ENCODE measurements at regions not wholly inside any gene's neighbourhood (a gene's known extent, or its start where the extent isn't known, plus 50 kb on each side); places are given as distances from the start of the nearest gene placed in this dataset.

DNA sequence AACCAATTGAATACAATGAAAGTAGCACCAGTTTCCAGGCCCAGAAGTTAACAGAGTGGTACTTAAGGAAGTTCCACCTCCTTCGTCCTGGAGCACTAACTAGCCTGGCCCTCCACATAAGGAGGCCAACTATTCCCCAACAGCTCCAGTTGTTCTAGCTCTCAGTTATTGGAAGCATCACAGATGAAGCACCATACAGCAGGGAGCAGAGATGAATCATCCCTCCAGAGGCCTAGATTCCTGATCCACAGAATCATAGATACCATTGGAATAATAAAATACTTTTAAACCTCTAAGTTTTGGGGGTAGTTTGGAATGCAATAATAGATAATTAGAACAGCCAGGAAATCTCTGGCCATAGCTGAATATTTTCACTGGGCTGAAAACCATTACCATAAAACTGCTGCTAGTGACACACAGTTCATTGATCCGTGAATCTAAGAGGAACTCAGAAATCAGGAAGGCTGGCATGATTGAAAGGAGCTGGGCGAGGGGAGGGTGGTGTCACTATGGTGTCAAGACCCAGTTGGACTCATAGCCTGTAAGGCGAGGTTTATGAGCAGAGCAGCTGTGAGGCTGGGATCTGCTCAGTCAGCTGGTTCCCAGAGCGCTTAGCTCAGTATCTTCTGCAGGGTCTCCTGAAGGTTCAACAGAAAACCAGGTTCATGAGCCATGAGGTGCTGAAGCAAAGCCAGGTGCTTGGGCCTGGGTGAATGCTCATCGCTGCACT is 371.4 kb upstream of the TMTC1 start:
- intact Hi-C loops (cut with micrococcal nuclease) = no loop called here
- TF ChIP-seq, protein P1, sequence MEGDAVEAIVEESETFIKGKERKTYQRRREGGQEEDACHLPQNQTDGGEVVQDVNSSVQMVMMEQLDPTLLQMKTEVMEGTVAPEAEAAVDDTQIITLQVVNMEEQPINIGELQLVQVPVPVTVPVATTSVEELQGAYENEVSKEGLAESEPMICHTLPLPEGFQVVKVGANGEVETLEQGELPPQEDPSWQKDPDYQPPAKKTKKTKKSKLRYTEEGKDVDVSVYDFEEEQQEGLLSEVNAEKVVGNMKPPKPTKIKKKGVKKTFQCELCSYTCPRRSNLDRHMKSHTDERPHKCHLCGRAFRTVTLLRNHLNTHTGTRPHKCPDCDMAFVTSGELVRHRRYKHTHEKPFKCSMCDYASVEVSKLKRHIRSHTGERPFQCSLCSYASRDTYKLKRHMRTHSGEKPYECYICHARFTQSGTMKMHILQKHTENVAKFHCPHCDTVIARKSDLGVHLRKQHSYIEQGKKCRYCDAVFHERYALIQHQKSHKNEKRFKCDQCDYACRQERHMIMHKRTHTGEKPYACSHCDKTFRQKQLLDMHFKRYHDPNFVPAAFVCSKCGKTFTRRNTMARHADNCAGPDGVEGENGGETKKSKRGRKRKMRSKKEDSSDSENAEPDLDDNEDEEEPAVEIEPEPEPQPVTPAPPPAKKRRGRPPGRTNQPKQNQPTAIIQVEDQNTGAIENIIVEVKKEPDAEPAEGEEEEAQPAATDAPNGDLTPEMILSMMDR (IDR thresholded peaks at IDR 0.05) = no peak

DNA sequence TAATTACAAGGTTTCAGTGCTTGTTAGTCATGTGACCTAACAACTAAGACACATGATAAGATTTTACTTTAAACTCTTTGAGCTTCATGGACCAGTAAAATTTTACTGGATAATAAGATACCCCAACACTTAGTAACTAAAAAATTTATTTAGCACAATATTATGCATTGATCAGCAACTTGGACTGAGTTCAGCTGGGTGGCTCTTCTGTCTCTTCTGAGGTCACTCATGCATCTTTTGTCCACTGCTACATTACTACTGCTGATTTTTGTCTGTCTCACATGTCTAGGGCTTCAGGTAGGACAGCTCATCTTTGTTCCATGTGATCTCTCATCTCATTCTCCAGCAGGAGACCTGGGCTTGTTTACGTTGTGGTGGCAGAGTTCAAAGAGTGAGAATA is 370.2 kb upstream of the TMTC1 start:
- Mint-ChIP-seq H3K27me3 (ENCODE audit: low read depth in 2 of 2) (no peaks in the 10 kb centered on the region), H3K4me3 (no peak overlapping the region), H3K27ac (no peak overlapping the region), H3K4me1 (no peaks in the 10 kb centered on the region), H3K9me3 (peaks cover 4% of the 10 kb centered on the region in 2 donors), H3K36me3 (no peaks in the 10 kb centered on the region)
- DNase-seq = no peak
- Histone ChIP-seq H3K4me1 (ENCODE audit: control insufficient read depth, insufficient read depth, low read length) (no peaks in the 10 kb centered on the region), H3K27ac (ENCODE audit: low read length) (no peak overlapping the region), H3K9me3 (ENCODE audit: control insufficient read depth, insufficient read depth, low read length) (peaks cover 2% of the 10 kb centered on the region), H3K4me3 (ENCODE audit: low read length) (no peak overlapping the region), H3K27me3 (ENCODE audit: control insufficient read depth, insufficient read depth, low read length) (no peaks in the 10 kb centered on the region), H3K36me3 (ENCODE audit: control insufficient read depth, insufficient read depth, low read length) (no peaks in the 10 kb centered on the region)
- intact Hi-C loops (cut with micrococcal nuclease) = no loop called here
- TF ChIP-seq, protein P1 (IDR thresholded peaks at IDR 0.05) = no peak
- no peak for ATAC-seq
- WGBS (ENCODE audit: insufficient coverage) = no CpG with 5 or more reads among the region's 1 CpG

More for the DNA sequence above, 371.4 kb upstream of the TMTC1 start:
- Histone ChIP-seq H3K27me3 (ENCODE audit: control insufficient read depth, insufficient read depth, low read length) (no peaks in the 10 kb centered on the region), H3K9me3 (ENCODE audit: control insufficient read depth, insufficient read depth, low read length) (no peaks in the 10 kb centered on the region), H3K4me1 (ENCODE audit: control insufficient read depth, insufficient read depth, low read length) (no peaks in the 10 kb centered on the region), H3K36me3 (ENCODE audit: control insufficient read depth, insufficient read depth, low read length) (no peaks in the 10 kb centered on the region), H3K27ac (ENCODE audit: low read length) (no peak overlapping the region), H3K4me3 (ENCODE audit: low read length) (no peak overlapping the region)
- H3K27ac Mint-ChIP-seq = no peak overlapping the region
- H3K4me1 Mint-ChIP-seq = no peaks in the 10 kb centered on the region
- H3K9me3 Mint-ChIP-seq = peaks cover 4 to 6% of the 10 kb centered on the region in 2 donors
- ATAC-seq (no peak), DNase-seq (no peak)
- WGBS (ENCODE audit: insufficient coverage) = 82% methylated on average over 6 of the region's 6 CpGs
- H3K36me3 Mint-ChIP-seq = no peaks in the 10 kb centered on the region
- no peaks in the 10 kb centered on the region for H3K27me3 Mint-ChIP-seq (ENCODE audit: low read depth in 2 of 2)
- H3K4me3 Mint-ChIP-seq = no peak overlapping the region

DNA sequence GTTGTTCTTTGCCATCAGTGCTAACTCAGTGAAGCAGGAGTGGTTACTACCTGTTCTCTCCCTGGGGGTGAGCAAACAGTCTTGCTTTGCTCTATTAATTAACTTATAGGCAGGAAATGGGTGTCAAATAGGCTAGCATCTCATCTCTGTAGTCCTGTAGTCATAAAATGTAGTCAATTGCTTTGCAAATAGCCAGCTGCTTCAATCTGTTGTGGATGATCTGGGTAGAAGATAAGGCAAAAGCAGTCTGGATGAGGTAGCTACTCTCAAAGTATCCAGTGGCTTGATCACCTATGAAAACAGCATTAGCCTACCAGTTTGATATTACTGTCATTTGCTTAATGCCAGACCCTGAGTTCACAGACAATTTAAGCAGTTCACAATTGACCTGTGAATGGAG is 369.0 kb upstream of the TMTC1 start:
- Mint-ChIP-seq H3K4me3 (no peak overlapping the region), H3K4me1 (no peaks in the 10 kb centered on the region), H3K36me3 (no peaks in the 10 kb centered on the region), H3K27ac (no peak overlapping the region), H3K9me3 (peaks cover 4 to 10% of the 10 kb centered on the region in 2 donors), H3K27me3 (ENCODE audit: low read depth in 2 of 2) (no peaks in the 10 kb centered on the region)
- Histone ChIP-seq H3K27me3 (ENCODE audit: control insufficient read depth, insufficient read depth, low read length) (no peaks in the 10 kb centered on the region), H3K9me3 (ENCODE audit: control insufficient read depth, insufficient read depth, low read length) (peaks cover 2% of the 10 kb centered on the region), H3K36me3 (ENCODE audit: control insufficient read depth, insufficient read depth, low read length) (no peaks in the 10 kb centered on the region), H3K27ac (ENCODE audit: low read length) (no peak overlapping the region), H3K4me3 (ENCODE audit: low read length) (no peak overlapping the region), H3K4me1 (ENCODE audit: control insufficient read depth, insufficient read depth, low read length) (no peaks in the 10 kb centered on the region)
- intact Hi-C loops (cut with micrococcal nuclease) = no loop called here
- DNase-seq (no peak), ATAC-seq (no peak)
- TF ChIP-seq, protein P1 (IDR thresholded peaks at IDR 0.05) = no peak

DNA sequence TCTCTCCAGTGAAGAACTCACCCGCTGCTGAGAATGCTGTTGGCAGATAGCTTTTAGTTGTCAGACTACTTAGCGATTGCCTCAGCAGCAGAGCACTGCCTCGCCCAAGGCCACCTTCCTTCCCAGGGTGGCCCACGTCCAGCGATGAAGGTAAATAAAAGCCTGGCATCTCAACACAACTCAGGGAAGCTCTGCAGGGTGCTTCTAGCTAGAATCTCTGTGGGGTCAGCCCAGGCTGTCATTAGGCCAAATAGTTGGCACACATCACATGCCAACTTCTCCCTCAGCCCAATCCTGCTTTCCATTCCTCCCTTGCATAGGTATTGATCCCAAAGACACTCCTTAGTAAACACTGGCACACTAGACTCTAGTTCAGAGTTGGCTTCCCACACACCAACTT is 368.1 kb upstream of the TMTC1 start:
- peaks cover 2% of the 10 kb centered on the region for H3K9me3 ChIP-seq (ENCODE audit: control insufficient read depth, insufficient read depth, low read length)

More for the DNA sequence above, 368.1 kb upstream of the TMTC1 start:
- H3K27ac Mint-ChIP-seq = no peak overlapping the region
- WGBS (ENCODE audit: insufficient coverage) = 65% methylated on average over 5 of the region's 5 CpGs
- no peaks in the 10 kb centered on the region for H3K27me3 Mint-ChIP-seq (ENCODE audit: low read depth in 2 of 2)
- Histone ChIP-seq H3K4me1 (ENCODE audit: control insufficient read depth, insufficient read depth, low read length) (no peaks in the 10 kb centered on the region), H3K4me3 (ENCODE audit: low read length) (no peak overlapping the region), H3K36me3 (ENCODE audit: control insufficient read depth, insufficient read depth, low read length) (no peaks in the 10 kb centered on the region), H3K27ac (ENCODE audit: low read length) (no peak overlapping the region), H3K27me3 (ENCODE audit: control insufficient read depth, insufficient read depth, low read length) (no peaks in the 10 kb centered on the region)
- intact Hi-C loops (cut with micrococcal nuclease) = no loop called here
- ATAC-seq (no peak), DNase-seq (no peak)
- TF ChIP-seq, protein P1 (IDR thresholded peaks at IDR 0.05) = no peak
- no peaks in the 10 kb centered on the region for H3K36me3 Mint-ChIP-seq
- no peak overlapping the region for H3K4me3 Mint-ChIP-seq
- H3K4me1 Mint-ChIP-seq = no peaks in the 10 kb centered on the region
- H3K9me3 Mint-ChIP-seq = peaks cover 6 to 10% of the 10 kb centered on the region in 2 donors

Data from natural killer cell (primary cell).